Loucy (cell line): ENCODE measurements at regions not wholly inside any gene's neighbourhood (a gene's known extent, or its start where the extent isn't known, plus 50 kb on each side); places are given as distances from the start of the nearest gene placed in this dataset.

Source experiments
- CTCF ChIP-seq: fragments of 200-600 bp; sonication (generic); conservative IDR thresholded peaks from 2 replicates; pipeline ENCODE4 v1.5.1; 2014; ENCODE audit warnings: mild to moderate bottlenecking, antibody characterized with exemption, low read length
- EZH2phosphoT487 ChIP-seq: fragments of 200-600 bp; IDR thresholded peaks from 2 replicates; pipeline ENCODE4 v1.6.1; 2018; ENCODE audit warnings: antibody characterized with exemption, mild to moderate bottlenecking, moderate library complexity, borderline replicate concordance

- no peak for TF ChIP-seq CTCF
- no peak for TF ChIP-seq EZH2phosphoT487
Observed at GRCh38 chr22:22743128-22743760, 98.8 kb downstream of the GGTLC2 start.
